GM18868 (cell line): ENCODE measurements at regions not wholly inside any gene's neighbourhood (a gene's known extent, or its start where the extent isn't known, plus 50 kb on each side); places are given as distances from the start of the nearest gene placed in this dataset.
"Not testable (repeated sequence)": the region's sequence is repeated elsewhere in the genome, so short reads cannot be mapped to it uniquely, and the experiment has no call there.

ENCODE experiments used
- ATAC-seq: cut with Tn5 transposase; IDR thresholded peaks from one replicate; pipeline ENCODE4 v1.9.1; 2021; ENCODE audit warnings: mild to moderate bottlenecking, moderate library complexity; ENCODE audit not compliant: unreplicated experiment

GRCh38 chr10:42533866-42534265 is 104.5 kb downstream of the ZNF33B start:
- ATAC-seq, result not testable (repeated sequence)

DNA sequence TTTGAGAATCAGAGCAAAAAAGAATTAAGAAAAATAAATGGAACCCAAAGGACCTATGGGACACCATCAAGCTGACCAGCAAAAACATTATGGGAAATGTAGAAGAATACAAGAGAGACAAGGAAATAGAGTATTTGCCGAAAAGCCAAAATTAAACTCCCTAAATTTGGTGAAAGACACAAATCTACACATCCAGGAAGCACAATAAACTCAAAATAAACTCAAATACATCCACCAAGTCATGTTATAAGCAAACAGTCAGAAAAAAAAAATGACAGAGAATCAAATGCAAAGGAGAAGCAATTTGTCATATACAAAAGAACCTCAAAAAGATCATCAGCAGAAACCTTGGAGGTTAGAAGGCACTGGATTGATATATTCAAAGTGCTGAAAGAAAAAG is 105.4 kb downstream of the ZNF33B start:
- ATAC-seq, result no peak

DNA sequence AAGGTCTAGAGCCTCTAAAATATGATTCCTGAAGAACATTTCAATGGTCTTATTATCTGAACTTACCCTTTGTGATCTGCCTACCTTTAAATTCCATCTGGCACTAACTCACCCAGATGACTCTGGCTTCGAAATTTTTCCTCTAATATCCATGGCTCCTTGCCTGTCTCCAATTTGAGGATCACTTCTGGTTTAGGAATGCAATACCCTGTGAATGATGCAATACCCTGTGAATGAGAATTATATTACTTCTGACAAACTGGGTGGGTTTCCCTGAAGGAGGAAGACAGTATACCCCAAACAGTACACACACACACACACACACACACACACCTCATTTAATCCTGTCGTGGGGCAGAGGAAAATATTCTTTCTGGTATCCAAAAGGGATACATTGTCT is 115.3 kb downstream of the ZNF33B start:
- no peak for ATAC-seq

- no peak for ATAC-seq
Observed at GRCh38 chr10:42519761-42520460, 118.5 kb downstream of the ZNF33B start.

DNA sequence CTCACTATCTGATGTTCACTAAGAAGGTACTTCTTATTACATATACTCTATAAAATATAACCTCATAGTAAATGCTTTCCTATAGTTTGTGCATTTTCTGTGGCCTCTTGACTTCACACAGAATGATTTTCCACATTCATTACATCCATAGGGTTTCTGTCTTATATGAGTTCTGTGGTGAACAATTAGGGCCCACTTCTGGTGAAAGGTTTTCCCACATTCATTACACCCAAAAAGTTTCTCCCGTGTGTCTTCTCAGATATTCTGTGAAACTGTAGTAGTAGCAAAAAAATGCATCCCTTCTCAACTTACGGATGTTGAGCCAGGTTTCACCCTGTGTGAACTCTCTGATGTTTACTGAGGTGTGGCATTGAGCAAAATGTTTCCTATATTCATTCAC is 119.3 kb downstream of the ZNF33B start:
- ATAC-seq, result no peak

DNA sequence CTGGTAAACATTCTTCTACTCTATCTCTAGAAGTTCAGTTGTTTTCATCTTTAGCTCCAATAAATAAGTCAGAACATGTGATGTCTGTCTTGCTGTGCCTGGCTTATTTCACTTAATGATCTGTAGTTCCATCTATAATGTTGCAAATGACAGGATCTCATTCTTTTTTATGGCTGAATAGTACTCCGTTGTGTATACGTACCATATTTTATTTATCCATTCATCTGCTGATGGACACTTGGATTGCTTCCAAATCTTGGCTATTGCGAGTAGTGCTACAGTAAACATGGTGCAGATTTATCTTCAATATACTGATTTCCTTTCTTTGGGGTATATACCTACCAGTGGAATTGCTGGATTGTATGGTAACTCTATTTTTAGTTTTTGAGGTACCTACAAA is 124.4 kb downstream of the ZNF33B start:
- ATAC-seq, result no peak

DNA sequence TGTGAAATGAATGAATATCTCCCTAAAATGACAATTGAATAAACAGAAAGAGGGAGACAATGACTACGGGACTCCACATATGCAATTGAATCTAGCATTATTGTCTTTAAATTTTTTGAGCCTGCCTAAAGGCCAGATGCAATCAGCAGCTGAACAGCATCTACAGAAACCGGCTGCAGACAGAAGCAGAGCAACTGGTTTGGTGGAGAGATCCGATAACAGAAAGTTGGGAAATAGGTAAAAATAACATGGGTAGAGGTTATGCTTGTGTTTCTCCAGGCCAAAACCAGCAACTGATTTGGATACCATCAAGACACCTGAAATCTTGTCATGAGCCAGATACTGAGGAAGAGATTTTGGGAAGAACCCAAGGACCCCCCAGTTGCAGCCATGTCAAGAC is 146.6 kb downstream of the ZNF33B start:
- no peak for ATAC-seq

DNA sequence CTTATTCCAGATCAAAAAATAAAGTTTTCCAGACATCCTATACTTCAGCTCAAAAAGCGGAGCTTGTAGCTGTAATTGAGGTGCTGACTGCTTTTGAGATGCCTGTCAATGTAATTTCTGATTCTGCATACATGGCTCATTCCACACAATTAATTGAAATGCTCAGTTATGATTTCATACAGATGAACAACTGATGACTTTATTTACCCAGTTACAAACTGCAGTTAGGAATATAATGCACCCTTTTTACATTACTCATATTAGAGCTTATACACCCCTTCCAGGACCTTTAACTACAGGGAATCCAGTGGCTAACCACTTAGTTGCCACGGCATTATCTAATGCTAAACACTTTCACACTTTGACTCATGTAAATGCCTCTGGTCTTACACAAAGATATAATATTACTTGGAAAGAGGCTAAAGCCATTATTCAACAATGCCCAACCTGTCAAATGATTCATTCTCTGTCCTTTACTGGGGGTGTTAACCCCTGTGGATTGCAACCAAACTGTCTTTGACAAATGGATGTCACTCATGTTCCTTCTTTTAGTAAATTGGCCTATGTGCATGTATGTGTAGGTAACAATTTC is 147.3 kb downstream of the ZNF33B start:
- no peak for ATAC-seq

DNA sequence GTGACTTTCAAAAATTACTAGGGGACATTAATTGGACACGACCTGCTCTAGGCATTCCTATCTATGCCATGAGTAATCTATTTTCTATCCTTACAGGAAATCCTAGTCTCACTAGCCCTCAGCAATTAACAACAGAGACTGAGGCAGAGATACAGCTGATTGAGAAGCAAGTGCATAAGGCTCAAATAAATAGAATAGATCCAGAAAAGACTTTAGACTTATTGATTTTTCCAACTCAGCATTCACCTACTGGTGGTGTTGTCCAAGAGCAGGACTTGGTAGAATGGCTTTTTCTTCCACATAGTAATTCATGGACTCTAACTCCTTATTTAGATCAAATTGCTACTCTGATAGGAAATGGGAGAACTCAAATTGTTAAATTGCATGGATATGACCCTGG is 148.0 kb downstream of the ZNF33B start:
- ATAC-seq, result no peak

DNA sequence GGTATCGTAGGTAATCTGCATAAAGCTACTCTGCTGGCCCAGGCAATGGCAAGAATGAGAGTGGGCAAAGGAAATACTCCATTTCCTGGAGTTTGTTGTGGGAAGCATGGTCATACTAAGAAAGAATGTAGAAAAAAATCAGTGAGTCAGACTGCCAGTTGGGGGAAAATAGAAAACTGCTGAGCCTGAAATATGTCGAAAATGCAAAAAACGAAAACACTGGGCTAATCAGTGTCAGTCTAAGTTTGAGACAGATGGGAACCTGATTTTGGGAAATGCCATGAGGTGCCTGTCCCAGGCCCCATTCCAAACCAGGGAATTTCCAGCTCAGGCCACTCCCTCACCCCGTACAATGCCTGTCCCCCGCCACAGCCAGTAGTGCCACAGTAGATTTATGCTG is 150.0 kb downstream of the ZNF33B start:
- ATAC-seq, result no peak

DNA sequence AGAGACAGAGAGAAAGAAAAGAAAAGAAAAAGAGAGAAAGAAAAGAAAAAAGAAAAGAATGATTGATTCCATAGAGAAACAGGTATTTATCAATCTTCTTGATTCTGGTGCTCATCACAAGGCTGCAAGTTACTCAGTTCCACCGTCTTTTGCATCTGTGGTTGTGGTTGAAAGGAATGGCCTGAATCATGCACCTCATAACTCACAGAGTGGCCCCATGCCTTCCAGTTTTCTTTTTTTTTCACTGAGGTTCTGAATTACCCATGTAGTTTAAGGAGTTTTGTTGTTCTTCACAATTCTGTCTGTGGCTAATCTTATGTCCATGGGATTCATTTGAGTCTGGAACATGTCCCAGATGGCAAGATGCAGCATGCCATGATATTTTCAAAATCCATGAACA is 156.0 kb downstream of the ZNF33B start:
- ATAC-seq, result no peak

DNA sequence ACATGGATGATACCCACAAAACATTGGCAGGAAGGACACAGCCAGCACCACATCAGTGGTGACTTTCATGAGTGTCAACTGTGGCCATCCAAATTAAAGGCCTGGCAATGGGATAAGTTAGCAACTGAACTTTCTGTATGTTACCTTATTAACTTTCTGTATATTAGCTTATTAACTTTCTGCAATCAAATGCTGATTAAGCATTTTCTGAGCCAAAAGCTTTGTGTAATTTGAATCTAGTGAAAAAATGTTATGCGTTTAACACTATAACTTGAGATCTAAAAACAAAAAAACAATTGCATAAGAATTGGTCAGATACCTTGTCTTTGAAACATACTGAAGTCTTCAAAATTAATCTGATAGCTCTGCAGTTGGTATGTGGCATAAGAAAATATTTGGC is 159.3 kb downstream of the ZNF33B start:
- no peak for ATAC-seq

- ATAC-seq, result no peak
Observed at GRCh38 chr10:42477170-42477569, 161.2 kb downstream of the ZNF33B start.

- no peak for ATAC-seq
Observed at GRCh38 chr10:42476101-42476500, 162.3 kb downstream of the ZNF33B start.

GRCh38 chr10:42475168-42476098 is 162.9 kb downstream of the ZNF33B start:
- ATAC-seq, result no peak

- no peak for ATAC-seq
Observed at GRCh38 chr10:42454313-42454712, 184.1 kb downstream of the ZNF33B start.

DNA sequence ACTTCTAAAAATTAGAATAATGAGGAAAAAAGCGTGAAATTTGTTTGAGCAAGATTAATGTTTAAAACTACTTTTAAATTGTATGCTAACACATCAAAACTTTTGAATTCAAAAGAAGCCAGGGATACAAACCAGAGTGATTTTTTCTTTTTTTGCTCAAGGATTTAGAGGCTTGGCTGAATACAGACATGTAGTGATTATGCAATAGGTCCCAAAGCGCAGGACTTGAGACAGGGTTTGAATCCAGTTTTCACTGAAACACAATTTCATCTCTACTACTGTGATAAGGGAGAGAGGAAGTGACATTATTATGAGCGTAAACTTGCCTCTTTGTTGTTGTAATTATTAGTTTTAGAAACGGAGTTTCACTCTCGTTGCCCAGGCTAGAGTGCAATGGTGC is 207.3 kb downstream of the ZNF33B start:
- ATAC-seq, result no peak

GRCh38 chr10:42428534-42428933 is 209.8 kb downstream of the ZNF33B start:
- ATAC-seq, result no peak

DNA sequence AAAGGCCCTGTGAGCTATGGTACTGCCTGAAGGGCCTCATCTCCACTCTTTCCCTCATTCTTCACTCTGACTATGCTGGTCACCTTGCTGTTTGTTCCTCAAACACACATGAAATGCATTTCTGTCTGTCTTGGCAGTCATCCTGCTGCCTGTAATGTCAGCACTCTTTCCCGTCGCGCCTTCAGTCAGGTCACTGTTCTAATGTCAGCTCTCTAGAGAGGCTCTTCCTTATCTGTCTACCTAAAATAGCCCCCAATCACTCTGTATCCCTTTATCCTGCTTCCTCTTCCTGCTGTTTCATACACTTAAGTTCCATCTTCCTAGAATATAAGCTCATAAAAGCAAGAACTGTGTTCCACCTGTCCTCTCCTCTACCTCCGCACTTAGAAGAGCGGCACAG is 215.5 kb downstream of the ZNF33B start:
- ATAC-seq, result no peak

GRCh38 chr10:42421812-42422211 is 216.6 kb downstream of the ZNF33B start:
- no peak for ATAC-seq

GRCh38 chr10:42419789-42420188 is 218.6 kb downstream of the ZNF33B start:
- ATAC-seq, result no peak
